K562 (cell line): ENCODE measurements at regions not wholly inside any gene's neighbourhood (a gene's known extent, or its start where the extent isn't known, plus 50 kb on each side); places are given as distances from the start of the nearest gene placed in this dataset.
A peak's percentile ranks its signal among the peaks of the same experiment; 100 is the strongest.

Source experiments
- ARNT ChIP-seq, 2 experiments: fragments of 450-650 bp; IDR thresholded peaks; 2 replicates each; pipeline ENCODE4 v1.6.1; 2016; ENCODE audit warnings: mild to moderate bottlenecking in 1 of 2
- C11orf30 ChIP-seq: fragments of 450-650 bp; IDR thresholded peaks from 2 replicates; pipeline ENCODE4 v1.6.1; 2016; ENCODE audit warnings: low read depth, mild to moderate bottlenecking
- E2F6 ChIP-seq, 2 experiments: IDR thresholded peaks; 2 replicates each; pipeline ENCODE4 v1.6.1; 2011; ENCODE audit warnings: borderline replicate concordance in 1 of 2, control low read depth in 1 of 2, low read depth in 1 of 2, low read length in 1 of 2, mild to moderate bottlenecking in 1 of 2, mixed read lengths in 1 of 2, moderate library complexity in 1 of 2; ENCODE audit not compliant: insufficient read depth in 1 of 2, insufficient read length in 1 of 2, poor library complexity in 1 of 2, severe bottlenecking in 1 of 2; ENCODE audit errors: extremely low read depth in 1 of 2
- E2F8 ChIP-seq: fragments of 450-650 bp; IDR thresholded peaks from 2 replicates; pipeline ENCODE4 v1.7.1; 2018; ENCODE audit warnings: mild to moderate bottlenecking, low read depth; ENCODE audit not compliant: partially characterized antibody
- ESRRA ChIP-seq: fragments of 450-650 bp; IDR thresholded peaks from 2 replicates; pipeline ENCODE4 v1.6.1; 2014; ENCODE audit warnings: low read depth, mild to moderate bottlenecking, moderate library complexity, borderline replicate concordance
- HSF4 ChIP-seq: fragments of 250-450 bp; sonication (Bioruptor Pico); IDR thresholded peaks from 2 replicates; pipeline ENCODE4 v2.1.2; 2022; ENCODE audit warnings: mild to moderate bottlenecking, moderate library complexity, borderline replicate concordance
- LCOR ChIP-seq: sonication (generic); formaldehyde crosslinking; IDR thresholded peaks from 2 replicates; pipeline ENCODE4 v1.8.0; 2022; ENCODE audit warnings: mild to moderate bottlenecking, missing genetic modification reagents
- MECOM ChIP-seq: fragments of 250-450 bp; sonication (Bioruptor Pico); IDR thresholded peaks from 2 replicates; pipeline ENCODE4 v1.8.0; 2022; ENCODE audit warnings: inconsistent platforms
- PREB ChIP-seq: sonication (generic); formaldehyde crosslinking; IDR thresholded peaks from 2 replicates; pipeline ENCODE4 v1.8.1; 2023; ENCODE audit warnings: mild to moderate bottlenecking, missing genetic modification reagents
- SNRNP70 ChIP-seq: fragments of 200-400 bp; formaldehyde crosslinking; optimal IDR thresholded peaks from 2 replicates; pipeline ENCODE3; 2017; ENCODE audit warnings: low read depth, low read length
- SRSF3 ChIP-seq: fragments of 200-400 bp; formaldehyde crosslinking; IDR thresholded peaks from 2 replicates; pipeline ENCODE4 v1.6.1; 2016; ENCODE audit warnings: mild to moderate bottlenecking, low read length, moderate library complexity; ENCODE audit not compliant: insufficient read depth
- TAF1 ChIP-seq: IDR thresholded peaks from 2 replicates; pipeline ENCODE4 v1.6.1; 2011; ENCODE audit warnings: mild to moderate bottlenecking, low read length, moderate library complexity; ENCODE audit not compliant: insufficient read depth, control insufficient read depth, severe bottlenecking; ENCODE audit errors: extremely low read depth
- TEAD1 ChIP-seq, 2 experiments: fragments of 450-650 bp in 1 of 2; sonication (generic) in 1 of 2; formaldehyde crosslinking; IDR thresholded peaks; 2 replicates each; pipeline versions ENCODE4 v1.4.0 to v1.8.0; 2020 to 2022; ENCODE audit warnings: mild to moderate bottlenecking in 2 of 2, missing genetic modification reagents in 1 of 2
- THRB ChIP-seq: fragments of 450-650 bp; formaldehyde crosslinking; conservative IDR thresholded peaks from 2 replicates; pipeline ENCODE4 v1.4.0; 2022; ENCODE audit warnings: mild to moderate bottlenecking, missing genetic modification characterization
- ZNF280A ChIP-seq: fragments of 450-650 bp; IDR thresholded peaks from 2 replicates; pipeline ENCODE4 v1.6.1; 2018; ENCODE audit warnings: mild to moderate bottlenecking, low read depth; ENCODE audit not compliant: partially characterized antibody
- ZNF316 ChIP-seq: fragments of 450-650 bp; IDR thresholded peaks from 2 replicates; pipeline ENCODE4 v1.6.1; 2016
- ZNF324 ChIP-seq: fragments of 250-450 bp; sonication (Bioruptor Pico); IDR thresholded peaks from 2 replicates; pipeline ENCODE4 v1.4.0; 2020; ENCODE audit warnings: mild to moderate bottlenecking
- ZNF583 ChIP-seq: fragments of 250-450 bp; sonication (Bioruptor Pico); IDR thresholded peaks from 2 replicates; pipeline ENCODE4 v1.4.0; 2020

- TF ChIP-seq MECOM (no peak), TEAD1 (CRISPR knock-in tag; IDR thresholded peaks at IDR 0.05) (peak; percentile 15 to 66; a peak in 1 of 4 replicates), SNRNP70 (no peak), E2F8 (no peak), THRB (CRISPR knock-in tag) (no peak), HSF4 (CRISPR knock-in tag) (no peak), SRSF3 (no peak), PREB (no peak; the same call in 1 of the 2 replicates), ZNF280A (no peak), ZNF324 (CRISPR knock-in tag) (peak; percentile 21; the same call in 1 of the 2 replicates), TAF1 (peak; percentile 76), ZNF583 (CRISPR knock-in tag) (0 out of 2 replicates have a peak, but pooled peaks have one; percentile 56), ESRRA (0 out of 2 replicates have a peak, but pooled peaks have one; percentile 40), C11orf30 (peak; percentile 91), ZNF316 (peak; percentile 94), ARNT (IDR thresholded peaks at IDR 0.05) (0 out of 4 replicates have a peak, but pooled peaks of 1 of the 2 experiments have one; percentile 39), LCOR (no peak), E2F6 (IDR thresholded peaks at IDR 0.05; ENCODE audit: borderline replicate concordance in 1 of 2, extremely low read depth in 1 of 2, insufficient read depth in 1 of 2, insufficient read length in 1 of 2, low read depth in 1 of 2, low read length in 1 of 2, poor library complexity in 1 of 2, severe bottlenecking in 1 of 2) (peak in 1 of 2 experiments; percentile 57)
Measured at GRCh38 chr3:156605686-156606605, 51.0 kb upstream of the SSR3 start (continued).
